ENCODE measurements at regions not wholly inside any gene's neighbourhood (a gene's known extent, or its start where the extent isn't known, plus 50 kb on each side); places are given as distances from the start of the nearest gene placed in this dataset.

- no peaks in the 10 kb centered on the region for H3K9me3 Mint-ChIP-seq
- no peaks in the 10 kb centered on the region for H3K36me3 Mint-ChIP-seq (ENCODE audit: low read depth)
- no peaks in the 10 kb centered on the region for H3K4me1 Mint-ChIP-seq
- TF ChIP-seq, protein P1, sequence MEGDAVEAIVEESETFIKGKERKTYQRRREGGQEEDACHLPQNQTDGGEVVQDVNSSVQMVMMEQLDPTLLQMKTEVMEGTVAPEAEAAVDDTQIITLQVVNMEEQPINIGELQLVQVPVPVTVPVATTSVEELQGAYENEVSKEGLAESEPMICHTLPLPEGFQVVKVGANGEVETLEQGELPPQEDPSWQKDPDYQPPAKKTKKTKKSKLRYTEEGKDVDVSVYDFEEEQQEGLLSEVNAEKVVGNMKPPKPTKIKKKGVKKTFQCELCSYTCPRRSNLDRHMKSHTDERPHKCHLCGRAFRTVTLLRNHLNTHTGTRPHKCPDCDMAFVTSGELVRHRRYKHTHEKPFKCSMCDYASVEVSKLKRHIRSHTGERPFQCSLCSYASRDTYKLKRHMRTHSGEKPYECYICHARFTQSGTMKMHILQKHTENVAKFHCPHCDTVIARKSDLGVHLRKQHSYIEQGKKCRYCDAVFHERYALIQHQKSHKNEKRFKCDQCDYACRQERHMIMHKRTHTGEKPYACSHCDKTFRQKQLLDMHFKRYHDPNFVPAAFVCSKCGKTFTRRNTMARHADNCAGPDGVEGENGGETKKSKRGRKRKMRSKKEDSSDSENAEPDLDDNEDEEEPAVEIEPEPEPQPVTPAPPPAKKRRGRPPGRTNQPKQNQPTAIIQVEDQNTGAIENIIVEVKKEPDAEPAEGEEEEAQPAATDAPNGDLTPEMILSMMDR (IDR thresholded peaks at IDR 0.05), result no peak
- no peak overlapping the region for H3K27ac Mint-ChIP-seq
- DNase-seq, result no peak
- no peak overlapping the region for H3K4me3 Mint-ChIP-seq
- H3K27me3 Mint-ChIP-seq (ENCODE audit: low read depth, poor library complexity), result no peaks in the 10 kb centered on the region
Observed at GRCh38 chr11:81022057-81022456, 1581.2 kb upstream of the TENM4 start.

- TF ChIP-seq, protein P1 (IDR thresholded peaks at IDR 0.05), result no peak
- H3K36me3 Mint-ChIP-seq (ENCODE audit: low read depth), result no peaks in the 10 kb centered on the region
- no peak overlapping the region for H3K27ac Mint-ChIP-seq
- no peak overlapping the region for H3K4me3 Mint-ChIP-seq
- DNase-seq, result no peak
- peaks cover 5% of the 10 kb centered on the region for H3K9me3 Mint-ChIP-seq
- H3K27me3 Mint-ChIP-seq (ENCODE audit: low read depth, poor library complexity), result peaks cover 3% of the 10 kb centered on the region
- no peaks in the 10 kb centered on the region for H3K4me1 Mint-ChIP-seq
Observed at GRCh38 chr11:81010631-81011030, 1569.8 kb upstream of the TENM4 start.

GRCh38 chr11:81007046-81007445 lies 1566.2 kb upstream of the TENM4 start:
- no peak overlapping the region for H3K27ac Mint-ChIP-seq
- TF ChIP-seq, protein P1 (IDR thresholded peaks at IDR 0.05), result no peak
- no peak for DNase-seq
- H3K27me3 Mint-ChIP-seq (ENCODE audit: low read depth, poor library complexity), result no peaks in the 10 kb centered on the region
- peaks cover 3% of the 10 kb centered on the region for H3K9me3 Mint-ChIP-seq
- no peaks in the 10 kb centered on the region for H3K36me3 Mint-ChIP-seq (ENCODE audit: low read depth)
- no peak overlapping the region for H3K4me3 Mint-ChIP-seq
- H3K4me1 Mint-ChIP-seq, result no peaks in the 10 kb centered on the region

DNA sequence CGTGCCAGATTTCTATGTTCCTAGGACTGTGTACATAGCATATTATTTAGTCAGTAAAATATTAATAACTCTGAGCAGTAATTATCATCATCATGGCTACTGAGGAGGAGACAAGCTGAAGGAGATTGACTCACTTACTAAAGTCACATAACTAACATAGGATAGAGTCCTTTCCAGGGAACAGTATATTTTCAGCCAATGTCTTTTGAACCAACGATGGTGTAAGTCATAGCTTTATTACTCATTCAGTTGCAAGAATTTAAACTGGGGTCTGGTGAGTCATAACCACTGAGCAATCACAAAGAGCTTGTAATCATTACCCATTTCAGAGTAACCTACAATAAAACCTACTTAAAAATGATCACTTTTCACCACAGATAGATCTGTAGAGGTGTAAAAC lies 1564.8 kb upstream of the TENM4 start:
- TF ChIP-seq, protein P1 (IDR thresholded peaks at IDR 0.05), result no peak
- Mint-ChIP-seq H3K27me3 (ENCODE audit: low read depth, poor library complexity) (no peaks in the 10 kb centered on the region), H3K36me3 (ENCODE audit: low read depth) (no peaks in the 10 kb centered on the region), H3K4me1 (no peaks in the 10 kb centered on the region), H3K27ac (no peak overlapping the region), H3K4me3 (no peak overlapping the region), H3K9me3 (no peaks in the 10 kb centered on the region)
- no peak for DNase-seq

DNA sequence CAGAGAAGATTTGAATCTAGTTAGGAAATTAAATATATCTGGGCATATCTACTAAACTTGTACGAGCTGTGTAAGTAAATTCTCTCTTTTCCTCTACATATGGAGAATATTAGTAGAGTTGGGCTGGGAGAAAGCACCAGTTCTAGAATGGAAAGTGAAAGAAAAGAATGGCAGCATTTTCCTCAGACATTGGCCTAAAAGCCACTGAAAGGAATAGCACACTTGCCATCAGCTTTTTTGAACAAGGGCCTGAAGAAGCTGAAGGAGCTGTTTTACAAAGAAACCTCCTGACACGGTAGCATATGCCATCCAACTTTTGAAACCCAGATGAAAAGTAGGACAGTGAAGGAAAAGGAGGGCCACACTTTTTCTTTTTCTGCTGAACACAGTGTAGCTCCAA lies 1563.7 kb upstream of the TENM4 start:
- Mint-ChIP-seq H3K27me3 (ENCODE audit: low read depth, poor library complexity) (no peaks in the 10 kb centered on the region), H3K36me3 (ENCODE audit: low read depth) (no peaks in the 10 kb centered on the region), H3K9me3 (no peaks in the 10 kb centered on the region), H3K27ac (no peak overlapping the region), H3K4me1 (no peaks in the 10 kb centered on the region), H3K4me3 (no peak overlapping the region)
- TF ChIP-seq, protein P1 (IDR thresholded peaks at IDR 0.05), result no peak
- no peak for DNase-seq

- Mint-ChIP-seq H3K36me3 (ENCODE audit: low read depth) (no peaks in the 10 kb centered on the region), H3K4me1 (no peaks in the 10 kb centered on the region), H3K27me3 (ENCODE audit: low read depth, poor library complexity) (no peaks in the 10 kb centered on the region), H3K27ac (no peak overlapping the region), H3K4me3 (no peak overlapping the region), H3K9me3 (no peaks in the 10 kb centered on the region)
- TF ChIP-seq, protein P1 (IDR thresholded peaks at IDR 0.05), result no peak
- DNase-seq, result no peak
Observed at GRCh38 chr11:81002374-81002773, 1561.5 kb upstream of the TENM4 start.

All from nephron progenitor cell (in vitro differentiated cells).